ENCODE measurements at regions not wholly inside any gene's neighbourhood (a gene's known extent, or its start where the extent isn't known, plus 50 kb on each side); places are given as distances from the start of the nearest gene placed in this dataset.

DNA sequence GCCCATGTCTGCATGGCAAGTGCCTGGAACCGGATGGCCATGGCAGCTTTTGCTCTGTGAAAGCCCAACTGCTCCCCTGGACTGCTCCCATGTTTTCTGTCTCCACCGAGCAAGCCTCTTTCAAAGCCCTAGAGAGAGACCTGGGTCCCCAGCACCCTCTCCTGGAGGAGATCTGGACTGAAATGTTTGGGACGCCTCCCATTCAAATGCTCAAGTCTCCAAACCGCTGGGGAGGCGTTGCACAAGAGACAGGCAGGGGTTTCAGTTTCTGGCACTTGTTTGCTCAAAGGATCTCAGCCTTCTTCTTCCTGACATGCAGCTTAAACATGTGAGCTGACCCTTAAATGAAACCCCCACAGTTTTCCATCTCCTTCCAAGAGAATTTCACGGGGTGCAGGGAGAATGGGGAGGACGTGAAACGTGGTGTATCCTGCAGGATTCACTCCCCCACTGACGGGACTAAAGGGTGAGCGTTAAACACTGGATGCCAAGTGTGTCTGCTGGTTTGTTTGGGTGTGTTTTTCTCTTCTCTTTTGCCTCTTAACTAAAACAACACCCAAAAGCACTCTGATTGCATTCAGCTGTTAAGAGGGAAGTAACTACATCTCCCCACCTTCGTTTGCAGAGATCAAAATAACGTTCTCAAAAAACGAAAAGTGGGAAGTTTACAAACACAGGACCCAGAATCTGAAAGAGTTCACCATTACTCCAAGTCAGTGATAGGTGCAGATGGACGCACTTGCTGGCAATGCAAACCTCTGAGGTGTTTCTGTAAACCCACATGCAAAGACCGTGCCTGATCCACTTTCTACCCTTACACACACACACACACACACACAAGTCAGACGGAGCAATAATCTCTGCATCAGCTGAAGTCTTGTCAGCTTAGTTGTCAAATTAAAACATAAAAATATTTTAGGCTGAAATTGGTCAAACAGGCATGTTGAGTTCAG is 256.9 kb downstream of the C16orf95 start:
- DNase-seq: no peak

DNA sequence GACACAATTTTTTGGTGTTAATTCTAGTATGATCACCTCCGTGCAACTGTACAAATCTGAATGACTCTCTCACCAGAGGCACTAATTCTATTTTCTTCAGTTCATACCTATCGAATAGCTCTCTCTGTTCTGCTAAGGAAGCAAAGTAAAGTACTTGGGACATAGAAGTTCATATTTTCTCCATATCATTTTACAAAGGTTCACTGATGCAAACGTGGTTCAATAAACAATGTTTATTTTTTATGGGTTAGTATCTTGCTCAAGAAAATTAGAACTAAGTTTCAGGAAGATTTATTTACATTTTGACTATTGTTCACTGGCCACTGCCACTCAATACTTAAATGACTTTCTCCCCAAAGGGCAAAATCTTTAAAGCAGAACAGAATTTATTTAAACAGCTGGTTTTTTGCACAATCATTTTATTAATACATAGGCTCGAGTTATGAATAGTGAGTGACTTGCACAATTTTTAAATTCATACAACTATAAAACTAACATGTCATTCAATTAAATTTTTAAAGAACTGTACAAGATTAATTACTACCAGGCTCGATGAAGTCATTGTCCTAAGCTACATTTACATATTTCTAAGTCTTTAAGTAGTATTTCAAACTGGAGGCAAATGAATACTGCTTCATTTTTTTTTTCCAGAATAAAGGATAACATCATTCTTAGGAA is 255.8 kb downstream of the C16orf95 start:
- DNase-seq: no peak

DNA sequence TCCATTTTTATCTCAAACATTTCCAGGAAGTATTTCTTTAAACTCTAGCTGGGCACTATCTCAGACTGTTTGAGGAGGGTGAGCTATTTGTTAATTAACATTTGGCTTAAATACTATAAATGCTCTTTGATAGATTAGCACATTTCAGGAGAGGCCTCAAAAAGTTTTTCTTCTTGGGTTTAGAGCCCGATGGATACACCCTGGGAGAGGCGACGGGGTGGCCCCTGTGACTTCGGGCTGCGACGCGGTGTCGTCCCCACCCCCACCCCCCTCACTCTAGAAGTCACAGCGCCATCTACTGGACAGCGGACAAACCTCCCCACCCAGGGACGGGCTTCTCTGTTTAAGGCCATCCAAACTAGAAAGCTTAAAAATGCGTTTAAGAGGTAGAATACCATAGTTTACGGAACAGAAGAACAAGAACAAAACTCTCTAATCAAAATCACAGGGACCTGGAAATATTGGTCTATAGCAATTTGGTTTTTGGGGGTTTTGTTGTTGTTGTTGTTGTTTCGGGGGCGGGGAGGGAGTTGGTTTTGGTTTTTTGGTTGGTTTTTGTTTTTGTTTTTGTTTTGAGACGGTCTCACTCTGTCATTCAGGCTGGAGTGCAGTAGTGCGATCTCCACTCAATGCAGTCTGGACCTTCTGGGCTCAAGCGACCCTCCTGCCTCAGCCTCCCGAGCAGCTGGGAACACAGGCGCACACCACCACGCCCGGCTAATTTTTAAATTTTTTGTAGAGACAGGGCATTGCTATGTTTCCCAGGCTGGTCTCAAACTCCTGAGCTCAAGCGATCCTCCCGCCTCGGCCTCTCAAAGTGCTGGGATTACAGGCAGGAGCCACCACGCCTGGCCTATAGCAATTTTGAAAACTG is 254.4 kb downstream of the C16orf95 start:
- no peak for DNase-seq

DNA sequence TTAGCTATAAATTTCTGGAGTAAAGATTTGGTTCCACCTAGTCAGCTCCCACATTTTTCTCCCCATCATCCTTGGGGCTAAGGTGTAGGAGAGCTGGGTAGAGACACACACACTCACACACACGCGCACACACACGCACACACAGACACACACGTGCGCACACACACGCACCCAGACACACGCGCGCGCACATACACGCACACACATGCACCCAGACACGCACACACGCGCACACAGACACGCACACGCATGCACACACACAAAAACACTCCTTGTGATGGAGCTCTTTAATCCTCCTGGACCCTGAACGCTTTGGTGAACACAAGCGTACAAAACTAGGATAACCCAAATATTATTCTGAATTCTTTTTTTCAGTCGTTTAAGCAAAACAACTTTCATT is 253.6 kb downstream of the C16orf95 start:
- DNase-seq: no peak

DNA sequence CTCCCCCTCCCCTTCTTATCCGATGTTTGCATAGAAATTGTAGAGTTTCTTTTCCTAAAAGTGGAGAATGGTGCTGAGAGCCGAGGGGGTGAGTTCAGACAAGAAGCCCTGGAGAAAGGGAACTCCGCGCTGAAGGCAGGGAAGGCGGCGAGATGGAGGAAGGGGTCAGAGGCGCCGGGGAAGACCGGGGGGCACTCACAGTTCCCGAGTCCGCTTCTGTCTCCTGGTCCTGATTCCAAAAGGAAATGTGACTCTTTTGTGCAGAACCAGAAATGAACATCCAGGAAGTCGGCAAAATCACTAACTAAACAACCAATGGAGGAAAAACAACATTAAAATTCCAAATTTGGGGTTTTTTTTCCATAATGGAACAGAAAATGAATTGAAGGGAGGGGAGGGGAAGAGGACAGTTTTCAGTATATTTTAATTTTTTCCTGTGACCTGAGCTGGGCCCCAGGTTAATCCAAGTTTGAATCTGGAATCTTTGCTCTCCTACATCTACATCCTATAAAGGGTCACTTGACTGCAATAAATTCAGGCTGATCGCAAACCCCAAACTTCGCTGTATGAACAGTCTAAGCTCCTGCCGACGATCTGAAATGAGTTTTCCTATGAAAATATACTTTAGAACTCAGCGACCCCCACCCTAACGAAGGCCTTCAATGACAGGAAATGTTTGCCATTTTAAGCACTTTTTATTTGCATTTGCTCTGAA is 252.3 kb downstream of the C16orf95 start:
- no peak for DNase-seq

DNA sequence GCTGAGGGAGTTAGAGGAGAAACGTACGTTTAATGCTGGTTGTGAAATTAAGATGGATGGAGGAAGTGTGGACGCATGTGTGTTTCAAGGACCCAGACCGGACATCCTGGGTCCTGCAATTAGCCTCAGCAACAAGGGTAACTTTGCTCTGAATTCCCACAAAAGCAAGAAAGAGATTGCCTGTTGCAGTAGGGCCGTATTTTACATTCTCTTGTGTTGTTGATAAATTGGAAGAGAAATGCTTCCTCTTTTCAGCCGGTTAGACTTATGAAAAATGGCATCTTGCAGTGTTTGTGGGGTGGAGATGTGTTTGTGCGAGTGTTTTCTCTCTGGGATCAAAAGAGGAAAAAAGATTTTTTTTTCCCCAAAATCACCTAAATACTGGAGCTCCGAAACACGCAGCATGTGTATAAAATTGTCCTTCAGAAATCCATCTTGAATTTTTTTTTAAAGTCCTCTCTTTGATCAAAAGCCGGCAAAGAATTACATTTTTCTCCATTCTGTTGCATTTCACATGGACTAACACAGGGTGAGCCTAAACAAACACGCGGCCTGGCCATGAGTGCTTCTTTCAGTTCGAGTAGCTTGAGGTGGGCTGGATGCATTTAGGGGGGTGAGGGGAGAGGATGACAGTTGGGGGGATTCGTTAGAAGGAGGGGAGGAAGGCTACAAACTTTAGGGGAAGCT is 251.6 kb downstream of the C16orf95 start:
- no peak for DNase-seq

DNA sequence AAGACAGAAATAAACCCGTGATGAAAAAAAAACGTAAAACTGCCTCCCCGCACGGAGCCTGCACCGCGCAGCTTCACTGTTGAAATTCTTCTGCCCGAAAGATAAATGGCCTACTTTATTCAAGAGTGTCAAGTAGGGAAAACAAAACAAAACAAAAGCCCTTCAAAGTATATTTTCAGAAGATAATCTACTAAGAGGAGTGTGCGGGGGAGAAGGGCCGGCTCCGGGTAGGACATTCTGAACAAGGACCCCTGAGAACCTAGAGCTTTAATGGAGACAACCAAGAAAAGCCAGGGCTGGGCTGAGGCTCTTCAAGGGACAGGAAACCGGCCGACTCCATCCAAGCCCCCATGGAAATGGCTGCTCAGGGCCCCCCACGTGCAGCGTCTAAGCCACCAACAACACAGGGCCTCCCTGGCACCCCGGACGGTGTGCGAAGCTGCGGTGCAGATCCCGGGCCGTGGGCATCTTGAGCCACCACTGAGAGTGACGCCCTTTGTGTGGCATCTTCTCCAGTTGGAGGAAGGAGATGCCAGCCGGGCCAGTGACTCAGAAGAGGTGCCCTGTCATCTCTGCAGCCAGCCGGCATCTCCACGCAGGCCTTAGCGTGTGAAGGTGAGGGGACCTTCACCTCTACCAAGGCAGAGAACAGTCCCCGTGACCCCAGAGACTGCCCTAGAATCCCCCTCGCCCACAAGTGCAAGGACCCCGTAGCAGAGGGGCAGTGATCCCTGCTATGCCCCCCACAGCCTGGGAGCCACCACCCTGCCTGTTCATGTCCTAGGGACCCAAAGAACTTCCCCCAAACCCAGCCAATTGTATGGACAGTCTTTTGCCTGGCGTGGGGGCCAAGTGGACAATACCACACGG is 250.8 kb downstream of the C16orf95 start:
- DNase-seq: no peak

DNA sequence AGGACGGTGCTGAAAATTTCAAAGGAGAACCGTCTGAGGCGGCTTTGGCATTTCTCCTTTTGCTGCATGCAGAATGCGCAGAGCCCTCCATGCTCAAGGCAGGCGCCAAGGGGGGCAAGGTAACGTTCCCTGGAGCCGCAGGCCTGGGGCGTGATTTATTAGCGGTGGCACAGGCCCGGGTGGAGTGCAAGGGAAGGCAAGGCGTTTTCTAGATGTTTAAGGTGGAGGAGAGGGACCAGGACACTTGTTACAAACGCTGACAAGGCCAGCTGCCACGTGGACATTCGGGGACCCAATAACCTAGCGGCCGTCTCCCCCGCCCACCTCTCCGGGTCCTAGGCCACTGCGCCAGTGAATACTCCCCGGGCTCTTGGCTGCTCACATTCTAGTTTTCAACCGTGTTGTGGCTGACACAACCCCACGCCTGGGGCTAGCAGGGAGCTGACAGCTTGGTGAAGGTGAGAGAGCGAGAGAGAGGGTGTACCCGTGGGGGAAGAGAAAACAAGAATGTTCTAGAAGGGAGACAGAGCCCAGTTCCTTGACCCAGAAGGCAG is 250.1 kb downstream of the C16orf95 start:
- DNase-seq: no peak

DNA sequence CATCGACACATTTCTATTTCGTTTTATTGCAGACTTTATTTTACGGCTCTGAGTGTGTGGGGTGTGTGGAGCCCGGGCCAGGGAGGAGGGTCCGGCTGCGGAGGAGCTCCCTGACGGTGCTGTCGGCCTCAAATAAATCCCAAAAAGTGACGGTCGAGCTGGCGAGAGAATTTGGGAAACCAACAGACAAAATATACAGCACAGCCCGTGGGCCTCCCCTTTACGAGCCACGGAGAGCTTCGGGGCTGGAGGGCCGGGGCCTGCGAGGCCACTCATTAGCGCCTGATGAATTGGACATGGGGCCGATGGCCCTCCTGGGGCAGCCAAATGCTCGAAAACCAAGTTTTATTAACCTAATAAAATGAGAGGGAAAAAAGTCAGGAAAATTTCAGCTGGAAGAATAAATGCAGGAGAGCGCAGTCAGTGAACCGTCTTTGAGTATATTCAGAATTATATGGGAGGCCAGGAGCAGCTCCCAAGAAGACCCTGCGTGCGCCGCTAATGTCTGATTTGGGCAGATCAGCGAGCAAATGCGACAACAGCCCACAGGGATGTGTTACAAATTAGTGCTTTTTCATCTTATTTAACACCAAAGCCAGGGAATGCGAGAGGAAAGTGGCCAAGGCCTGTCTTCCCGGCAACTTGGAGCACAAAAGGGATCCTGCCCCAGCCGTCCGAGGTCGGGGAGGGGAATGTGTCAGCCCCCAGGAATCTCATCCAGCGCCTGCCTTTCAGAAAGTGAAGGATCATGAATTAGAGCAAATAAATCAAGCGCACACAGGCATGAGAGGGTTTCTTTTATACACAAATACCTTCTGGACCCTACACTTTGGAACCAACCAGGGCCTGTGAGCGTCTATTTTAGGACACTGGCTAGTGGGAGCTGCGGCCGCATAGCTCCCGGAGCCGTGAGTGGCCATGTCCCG is 249.1 kb downstream of the C16orf95 start:
- DNase-seq: no peak

DNA sequence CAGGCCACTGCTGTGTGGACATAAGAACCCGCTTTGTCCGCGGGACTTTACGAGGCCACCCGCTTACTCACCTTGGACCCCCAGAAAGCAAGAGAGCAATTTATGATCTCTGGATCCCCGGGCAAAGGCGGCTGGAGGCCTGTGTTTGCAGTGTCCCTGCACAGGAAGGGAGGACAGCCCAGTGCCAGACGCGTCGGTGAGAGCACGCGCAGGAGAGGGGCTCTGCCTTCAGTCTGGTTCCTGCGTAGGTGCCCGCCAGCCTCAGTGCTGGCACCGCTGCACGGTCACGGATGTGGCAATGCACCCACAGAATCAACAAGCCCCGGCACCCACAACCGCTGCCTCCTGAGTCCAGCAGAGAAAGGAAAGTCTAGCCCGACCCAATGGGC is 248.4 kb downstream of the C16orf95 start:
- no peak for DNase-seq

DNA sequence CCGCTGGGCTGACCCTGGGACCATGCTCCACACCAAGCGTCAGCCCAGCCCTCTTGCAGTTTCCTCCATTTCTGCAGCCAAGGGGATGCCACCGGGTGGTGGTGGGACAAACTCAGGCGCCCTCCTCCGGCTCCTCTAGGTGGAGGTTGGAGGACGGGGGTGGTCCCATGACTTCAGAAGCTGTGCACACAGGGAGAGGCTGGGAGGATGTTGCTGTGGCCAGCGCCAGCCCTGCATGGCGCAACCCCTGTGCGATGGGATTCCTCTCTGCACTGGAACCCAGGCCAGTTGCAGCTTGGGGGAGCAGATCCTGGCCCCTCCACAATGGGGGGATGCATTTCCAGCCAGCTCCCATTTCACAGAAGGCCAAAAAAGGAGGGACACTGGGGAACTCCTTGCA is 246.5 kb downstream of the C16orf95 start:
- DNase-seq: no peak

DNA sequence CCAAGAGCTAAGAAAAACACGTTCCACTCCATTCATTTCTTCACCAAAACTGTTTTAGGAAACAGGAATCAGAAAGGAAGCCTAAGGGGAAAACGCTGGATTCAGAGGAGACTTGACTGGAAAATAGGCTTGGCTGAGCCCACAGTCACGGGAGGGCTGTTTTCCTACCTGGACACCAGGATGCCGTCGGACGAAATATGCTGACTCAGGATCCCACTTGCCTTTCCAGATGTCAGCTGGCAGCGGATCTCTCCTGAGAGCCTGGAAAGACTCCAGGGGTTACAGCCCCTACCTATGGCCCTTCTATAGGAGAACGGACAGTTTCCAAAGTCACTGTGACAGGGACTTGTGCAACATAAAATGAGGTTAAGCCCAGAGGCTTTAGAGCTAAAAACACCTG is 245.1 kb downstream of the C16orf95 start:
- DNase-seq: no peak

DNA sequence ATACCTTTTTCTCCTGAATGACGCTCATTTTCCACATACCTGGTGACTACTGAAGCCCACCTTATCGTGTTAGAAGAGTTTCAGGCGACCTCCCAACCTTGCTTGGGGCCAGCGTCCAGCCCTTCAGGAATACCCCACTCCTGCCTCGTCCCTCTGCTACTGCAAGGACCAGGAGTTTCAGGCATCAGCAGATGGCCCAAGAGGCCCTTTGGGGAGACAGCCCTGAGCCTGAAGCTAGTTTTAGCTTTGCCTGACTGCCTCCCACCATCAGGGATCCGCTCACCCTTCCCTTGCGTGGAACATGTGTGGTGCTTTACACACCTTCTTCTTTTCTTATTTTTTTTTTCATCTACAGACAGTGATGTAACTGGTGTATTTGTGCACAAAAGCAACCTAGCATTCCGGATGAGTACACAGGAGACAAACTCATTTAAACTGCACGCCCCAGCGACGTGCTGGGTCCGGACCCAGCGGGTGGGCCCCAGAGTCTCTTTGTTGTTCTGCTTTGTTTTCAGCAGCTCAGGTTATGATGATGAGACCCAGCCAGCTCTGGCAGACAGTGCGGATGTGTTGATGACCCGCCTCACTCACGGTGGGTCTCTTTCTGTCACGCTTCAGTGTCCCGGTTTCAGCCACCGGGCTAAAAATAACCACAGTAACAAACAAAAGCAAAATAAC is 242.4 kb downstream of the C16orf95 start:
- no peak for DNase-seq

DNA sequence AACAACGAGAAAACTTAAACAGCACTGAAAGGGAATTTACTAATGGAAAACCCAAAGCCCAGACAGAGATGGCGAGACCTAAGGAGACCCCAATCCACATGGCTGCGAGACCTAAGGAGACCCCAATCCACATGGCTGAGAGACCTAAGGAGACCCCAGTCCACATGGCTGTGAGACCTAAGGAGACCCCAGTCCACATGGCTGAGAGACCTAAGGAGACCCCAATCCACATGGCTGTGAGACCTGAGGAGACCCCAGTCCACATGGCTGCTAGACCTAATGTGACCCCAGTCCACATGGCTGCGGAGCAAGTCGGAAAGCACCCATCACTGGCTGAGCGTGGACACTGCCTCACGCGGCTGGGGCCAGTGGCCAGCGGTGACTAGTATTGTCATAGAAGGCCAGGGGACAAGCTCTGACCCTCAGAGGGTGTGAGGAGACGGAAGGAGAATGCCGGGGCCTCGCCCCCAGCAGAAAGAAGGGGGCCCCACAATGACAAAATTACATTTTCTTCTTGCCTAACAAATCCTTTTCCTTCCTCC is 241.8 kb downstream of the C16orf95 start:
- DNase-seq: no peak

DNA sequence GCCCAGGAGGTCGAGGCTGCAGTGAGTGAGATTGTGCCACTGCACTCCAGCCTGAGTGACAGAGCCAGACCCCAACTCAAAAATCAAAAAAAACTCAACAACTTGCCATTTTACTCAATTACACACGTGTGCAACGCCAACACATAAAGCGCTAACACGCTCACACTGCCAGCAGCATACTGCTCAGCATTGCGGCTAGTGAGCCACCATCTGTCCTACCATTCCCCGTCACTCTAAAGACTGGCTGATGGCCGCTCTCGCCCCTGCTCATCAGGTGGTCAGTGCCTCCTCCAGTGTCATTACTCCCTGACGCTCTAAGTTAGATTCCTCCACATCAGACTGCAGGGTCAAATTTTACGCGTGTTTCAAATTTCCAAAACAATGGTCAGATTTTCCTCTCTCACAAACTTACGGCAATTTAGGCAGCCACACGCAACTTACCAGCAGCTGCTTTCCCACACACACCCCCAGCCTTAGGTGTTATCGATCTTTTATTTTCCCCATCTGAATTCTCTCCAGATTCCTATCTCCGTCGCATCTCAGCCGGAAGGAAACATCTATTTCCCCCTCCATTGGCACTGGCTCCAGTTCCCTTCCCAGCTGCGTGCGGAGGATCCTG is 240.8 kb downstream of the C16orf95 start:
- DNase-seq: no peak

DNA sequence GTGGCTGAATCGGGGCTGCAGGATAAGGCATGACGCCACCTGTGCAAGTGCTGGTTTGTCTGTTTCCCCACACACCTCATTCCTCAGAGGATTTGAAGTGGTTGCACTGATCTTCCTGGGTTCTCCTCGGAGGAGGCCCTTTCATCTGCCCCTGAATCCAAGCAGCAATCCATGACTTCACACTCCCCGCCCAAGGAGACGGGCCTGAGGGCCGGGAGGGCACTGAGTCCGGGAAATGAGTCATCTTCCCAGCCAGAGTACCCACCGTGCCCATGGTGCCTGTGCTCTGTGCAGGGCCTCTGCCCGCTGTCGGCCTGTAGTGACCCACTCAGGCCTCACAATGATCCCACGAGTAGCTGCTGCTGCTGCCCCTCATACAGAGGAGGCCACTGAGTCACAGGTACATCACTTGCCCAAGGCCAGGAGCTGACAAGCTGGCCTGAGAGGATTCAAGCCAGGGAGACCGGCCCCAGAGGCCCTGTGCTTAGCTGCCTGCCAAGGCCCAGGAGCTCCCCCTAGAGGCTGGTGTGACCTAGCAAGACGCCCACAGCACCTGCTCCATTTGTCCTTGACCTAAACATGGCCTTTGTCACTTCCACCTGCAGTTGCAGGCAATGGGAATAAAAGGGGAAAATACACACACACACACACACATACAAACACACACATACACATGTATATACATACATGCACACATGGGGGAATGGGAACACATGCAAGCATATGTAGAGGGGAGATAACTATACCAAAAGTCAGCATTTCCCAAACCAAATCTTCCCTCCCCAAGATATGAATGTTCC is 240.0 kb downstream of the C16orf95 start:
- no peak for DNase-seq

DNA sequence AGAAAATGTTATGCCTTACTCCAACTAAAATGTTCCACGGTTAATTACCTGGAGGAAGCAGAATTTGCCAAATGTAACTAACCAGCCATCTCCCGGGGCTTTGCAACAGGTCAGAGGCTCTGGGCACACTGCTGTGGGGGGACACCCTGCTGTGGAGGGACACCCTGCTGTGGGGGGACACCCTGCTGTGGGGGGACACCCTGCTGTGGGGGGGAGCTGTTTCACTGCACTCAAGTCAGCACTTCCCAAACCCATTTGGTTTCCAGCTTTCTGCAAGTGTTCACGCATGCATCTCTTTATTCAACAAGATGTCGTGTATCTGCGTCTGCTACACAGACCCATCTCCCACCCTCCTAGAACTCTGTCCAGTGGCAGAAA is 239.5 kb downstream of the C16orf95 start:
- no peak for DNase-seq
